HL-60 (cell line): ENCODE measurements at regions not wholly inside any gene's neighbourhood (a gene's known extent, or its start where the extent isn't known, plus 50 kb on each side); places are given as distances from the start of the nearest gene placed in this dataset.

Experiments used
- DNase-seq, 2 experiments: peaks; one replicate each; pipeline ENCODE4 v3.0.0-alpha.2; 2010 to 2020; ENCODE audit warnings: low read depth in 1 of 2, low spot score in 1 of 2
- H3K27ac ChIP-seq: fragments of 250-450 bp; sonication (Bioruptor Pico); replicated peaks from 2 replicates; pipeline ENCODE4 v1.5.1; 2020; ENCODE audit warnings: mild to moderate bottlenecking, moderate library complexity
- H3K27me3 ChIP-seq: fragments of 250-450 bp; sonication (Bioruptor Pico); 2 replicates; pipeline ENCODE4 v1.5.1; 2021; ENCODE audit warnings: mild to moderate bottlenecking, moderate library complexity; ENCODE audit not compliant: insufficient read depth, poor library complexity, severe bottlenecking
- H3K4me3 ChIP-seq: replicated peaks from 2 replicates; pipeline ENCODE4 v1.5.1; 2011; ENCODE audit warnings: mild to moderate bottlenecking, control low read depth, low read length; ENCODE audit not compliant: insufficient read depth
- CTCF ChIP-seq: IDR thresholded peaks from one replicate; pipeline ENCODE4 v1.5.1; 2011; ENCODE audit warnings: low read length, control low read depth, inconsistent platforms; ENCODE audit not compliant: insufficient read depth
- GABPA ChIP-seq: IDR thresholded peaks from 2 replicates; pipeline ENCODE4 v1.6.1; 2012; ENCODE audit warnings: low read depth
- POLR2AphosphoS5 ChIP-seq: IDR thresholded peaks from 2 replicates; pipeline ENCODE4 v1.6.1; 2012; ENCODE audit warnings: low read depth
- REST ChIP-seq: IDR thresholded peaks from 2 replicates; pipeline ENCODE4 v1.6.1; 2012; ENCODE audit warnings: low read depth; ENCODE audit not compliant: insufficient replicate concordance
- SPI1 ChIP-seq: IDR thresholded peaks from 2 replicates; pipeline ENCODE4 v1.6.1; 2012; ENCODE audit warnings: low read depth, mild to moderate bottlenecking, borderline replicate concordance

GRCh38 chr6:126550323-126550722, 210.4 kb downstream of the CENPW start:
- DNase-seq: no peak
- Histone ChIP-seq H3K4me3 (no peak overlapping the region), H3K27me3 (no peaks in the 10 kb centered on the region), H3K27ac (no peak overlapping the region)
- TF ChIP-seq REST (no peak), POLR2AphosphoS5 (no peak), CTCF (no peak), GABPA (no peak), SPI1 (no peak)

GRCh38 chr6:126551832-126552231, 211.9 kb downstream of the CENPW start:
- H3K27me3 ChIP-seq: no peaks in the 10 kb centered on the region
- no peak overlapping the region for H3K4me3 ChIP-seq
- H3K27ac ChIP-seq: no peak overlapping the region
- no peak for DNase-seq
- TF ChIP-seq GABPA: no peak
- TF ChIP-seq CTCF: no peak

- no peak for DNase-seq
- TF ChIP-seq REST (no peak), SPI1 (no peak), GABPA (no peak), POLR2AphosphoS5 (no peak), CTCF (no peak)
- no peak overlapping the region for H3K4me3 ChIP-seq
- no peaks in the 10 kb centered on the region for H3K27me3 ChIP-seq
- H3K27ac ChIP-seq: no peak overlapping the region
Observed at GRCh38 chr6:126553854-126554253, 213.9 kb downstream of the CENPW start.

GRCh38 chr6:126570507-126570906, 230.6 kb downstream of the CENPW start:
- H3K27me3 ChIP-seq: no peaks in the 10 kb centered on the region
- H3K4me3 ChIP-seq: no peak overlapping the region
- no peak for DNase-seq
- no peak overlapping the region for H3K27ac ChIP-seq
- no peak for TF ChIP-seq GABPA
- no peak for TF ChIP-seq SPI1
- TF ChIP-seq POLR2AphosphoS5: no peak
- TF ChIP-seq REST: no peak
- no peak for TF ChIP-seq CTCF
